AG04449 (cell line): ENCODE measurements at regions not wholly inside any gene's neighbourhood (a gene's known extent, or its start where the extent isn't known, plus 50 kb on each side); places are given as distances from the start of the nearest gene placed in this dataset.

Source experiments
- CTCF ChIA-PET: fragments of 350-600 bp; formaldehyde crosslinking; extraction: SDS; loops from one replicate; lab custom pipeline; 2021; ENCODE audit warnings: antibody characterized with exemption; lab: Yijun Ruan, JAX
- POLR2A ChIA-PET: fragments of 400-600, 350-600 bp; formaldehyde crosslinking; extraction: SDS; loops from one replicate; lab custom pipeline; 2020; ENCODE audit warnings: antibody characterized with exemption, inconsistent platforms; lab: Yijun Ruan, JAX
- DNase-seq: peaks from one replicate; pipeline ENCODE4 v3.0.0-alpha.2; 2010; ENCODE audit warnings: low read depth, low spot score
- H3K4me3 ChIP-seq: 2 replicates; pipeline ENCODE4 v1.5.1; 2011; ENCODE audit warnings: low read depth, mild to moderate bottlenecking, control low read depth, low read length
- CTCF ChIP-seq: IDR thresholded peaks from one replicate; pipeline ENCODE4 v1.5.1; 2011; ENCODE audit warnings: mild to moderate bottlenecking, moderate library complexity, low read length, control low read depth, inconsistent platforms; ENCODE audit not compliant: insufficient read depth; ENCODE audit errors: missing control alignments

GRCh38 chr5:132130918-132131715 is 57.5 kb downstream of the CSF2 start:
- DNase-seq: no peak
- no peak overlapping the region for H3K4me3 ChIP-seq
- ChIA-PET CTCF (interaction anchor here (2.6 kb wide), 1 partner anchor 66 kb away, joined by 11 read pairs; no protein-coding TSS in a partner anchor), POLR2A (no interaction called here)
- no peak for TF ChIP-seq CTCF

- no peak for TF ChIP-seq CTCF
- H3K4me3 ChIP-seq: no peak overlapping the region
- ChIA-PET POLR2A (no interaction called here), CTCF (interaction anchor here (0.8 to 2.6 kb wide), 2 partner anchors 10 to 67 kb away, joined by 3 to 11 read pairs; no protein-coding TSS in a partner anchor)
- DNase-seq: no peak
These were observed 58.5 kb downstream of the CSF2 start for GRCh38 chr5:132132138-132132537.

DNA sequence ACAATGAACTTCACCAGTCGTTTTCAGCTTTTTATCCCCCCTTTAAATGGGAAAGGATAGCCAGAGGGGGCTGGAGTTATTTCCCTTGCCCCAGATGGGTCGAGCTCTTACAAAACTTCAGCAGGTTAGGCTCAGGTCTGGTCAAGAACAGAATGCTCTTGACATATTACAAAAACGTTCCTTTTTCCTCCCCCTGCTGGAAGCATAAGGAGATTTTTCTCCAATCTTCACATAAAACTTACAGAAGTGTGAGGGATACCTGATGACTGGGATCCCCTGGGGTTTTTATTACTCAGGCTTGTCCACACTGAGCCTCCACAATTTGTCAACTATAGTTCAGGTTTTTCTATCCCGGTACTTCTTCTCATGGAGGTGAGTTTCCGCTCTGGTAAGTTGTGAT is 60.8 kb downstream of the CSF2 start:
- CTCF ChIA-PET: interaction anchor here (0.8 to 5.6 kb wide), 12 partner anchors 8 to 81 kb away, joined by 3 to 111 read pairs (median 3); partner anchors contain the start of gene CSF2
- DNase-seq: no peak
- TF ChIP-seq CTCF: peak; percentile 25
- H3K4me3 ChIP-seq: no peak overlapping the region
- POLR2A ChIA-PET: no interaction called here

DNA sequence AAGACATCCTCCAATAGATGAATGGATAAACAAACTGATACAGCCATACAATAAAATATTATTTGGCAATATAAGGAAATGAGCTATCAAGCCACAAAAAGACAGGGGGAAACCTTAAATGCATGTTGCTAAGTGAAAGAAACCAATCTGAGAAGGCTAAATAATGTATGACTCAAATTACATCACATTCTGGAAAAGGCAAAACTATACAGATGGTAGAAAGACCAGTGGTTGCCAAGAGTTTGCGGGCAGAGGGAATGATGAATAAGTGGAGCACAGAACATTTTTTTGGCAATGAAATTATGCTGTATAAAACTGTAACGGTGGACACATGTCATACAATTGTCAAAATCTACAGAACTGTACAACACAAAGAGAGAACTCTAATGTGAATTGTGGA is 63.3 kb downstream of the CSF2 start:
- ChIA-PET CTCF (interaction anchor here (5.6 kb wide), 1 partner anchor 72 kb away, joined by 111 read pairs; no protein-coding TSS in a partner anchor), POLR2A (no interaction called here)
- DNase-seq: no peak
- H3K4me3 ChIP-seq: no peak overlapping the region
- no peak for TF ChIP-seq CTCF

GRCh38 chr5:132138260-132138659 is 64.7 kb downstream of the CSF2 start:
- no peak for TF ChIP-seq CTCF
- CTCF ChIA-PET: interaction anchor here (5.6 kb wide), 1 partner anchor 73 kb away, joined by 111 read pairs; no protein-coding TSS in a partner anchor
- POLR2A ChIA-PET: no interaction called here
- H3K4me3 ChIP-seq: no peak overlapping the region
- no peak for DNase-seq
